Amniotic epithelial cell (primary cell): ENCODE measurements at regions not wholly inside any gene's neighbourhood (a gene's known extent, or its start where the extent isn't known, plus 50 kb on each side); places are given as distances from the start of the nearest gene placed in this dataset.
A peak's percentile ranks its signal among the peaks of the same experiment; 100 is the strongest.

Source experiments
- DNase-seq: peaks from one replicate; pipeline ENCODE4 v3.0.0-alpha.2; 2010; ENCODE audit warnings: low read depth

DNA sequence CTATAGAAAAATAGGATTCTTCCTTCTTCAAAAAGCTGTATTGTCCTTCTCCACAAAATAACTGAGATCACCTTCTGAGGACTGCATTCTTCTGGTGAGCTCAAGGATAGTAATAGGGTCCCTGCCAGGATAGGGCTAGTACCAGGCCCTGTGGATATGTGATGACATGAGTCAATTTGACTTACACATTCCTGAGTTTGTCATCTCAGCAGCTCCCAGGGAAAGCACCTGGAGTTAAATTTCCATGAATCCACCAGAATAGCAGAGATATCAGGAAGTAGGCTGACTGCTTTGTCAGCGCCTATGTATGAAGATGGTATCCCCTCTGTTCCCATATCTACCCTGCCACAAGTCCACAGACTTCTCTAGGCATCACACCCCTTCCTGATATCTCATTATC is 225.8 kb downstream of the PMP22 start:
- no peak for DNase-seq

DNA sequence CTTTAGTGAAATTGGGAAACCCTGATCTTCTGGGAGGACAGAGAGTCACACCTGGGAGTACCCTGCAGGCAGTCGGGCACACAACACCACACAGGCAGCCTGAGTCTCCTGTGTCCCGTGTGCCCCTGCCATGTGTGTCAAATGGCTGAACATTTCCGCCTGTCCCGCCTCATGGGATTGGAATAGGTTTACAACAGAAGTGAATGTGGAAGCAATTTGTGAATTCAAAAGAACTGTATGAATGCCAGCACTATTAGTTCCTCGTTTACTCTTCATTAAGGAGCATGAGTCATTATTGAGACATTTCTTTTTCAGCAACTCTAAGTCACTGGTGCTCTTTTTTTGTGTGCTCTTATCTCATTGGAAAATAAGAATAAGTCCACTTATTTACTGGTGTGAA is 226.5 kb downstream of the PMP22 start:
- DNase-seq = peak; percentile 7

DNA sequence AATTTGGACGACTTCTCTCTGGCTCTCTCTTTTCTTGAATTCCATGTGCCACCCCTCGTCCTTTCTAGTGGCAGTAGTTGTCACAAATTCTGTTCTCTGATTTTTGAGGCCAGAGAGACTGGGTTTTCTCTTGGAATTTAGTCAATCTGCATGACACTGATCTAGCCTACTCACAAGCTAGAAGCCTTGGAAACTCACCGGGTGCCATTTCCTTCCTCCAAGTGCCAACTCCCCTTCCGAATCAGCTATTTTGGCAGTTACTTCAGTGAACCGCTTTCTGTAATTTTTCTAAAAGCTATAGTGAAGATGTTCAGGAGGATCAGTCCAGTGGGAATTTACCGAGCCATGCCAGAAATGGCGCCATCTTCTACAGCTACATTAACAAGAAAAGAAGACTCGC is 228.9 kb downstream of the PMP22 start:
- no peak for DNase-seq

DNA sequence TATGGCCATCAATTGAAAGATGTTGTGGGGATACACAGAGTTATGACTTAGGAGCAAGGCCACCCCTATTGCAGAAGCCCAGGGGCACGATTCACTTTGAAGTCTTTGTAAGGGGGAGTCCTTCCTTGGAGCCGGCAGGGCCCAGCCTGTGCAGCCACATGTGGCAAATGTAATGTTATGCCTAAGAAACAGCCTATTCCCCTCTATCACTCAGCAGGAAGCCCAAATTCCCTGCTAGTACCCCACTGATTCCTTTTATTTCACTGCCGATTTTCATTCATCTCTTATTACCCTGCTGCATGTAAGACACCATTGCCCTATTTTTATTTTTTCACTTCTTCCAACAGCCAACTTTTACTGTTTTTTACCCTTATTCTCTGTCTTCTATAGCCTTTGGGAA is 233.2 kb downstream of the PMP22 start:
- no peak for DNase-seq

DNA sequence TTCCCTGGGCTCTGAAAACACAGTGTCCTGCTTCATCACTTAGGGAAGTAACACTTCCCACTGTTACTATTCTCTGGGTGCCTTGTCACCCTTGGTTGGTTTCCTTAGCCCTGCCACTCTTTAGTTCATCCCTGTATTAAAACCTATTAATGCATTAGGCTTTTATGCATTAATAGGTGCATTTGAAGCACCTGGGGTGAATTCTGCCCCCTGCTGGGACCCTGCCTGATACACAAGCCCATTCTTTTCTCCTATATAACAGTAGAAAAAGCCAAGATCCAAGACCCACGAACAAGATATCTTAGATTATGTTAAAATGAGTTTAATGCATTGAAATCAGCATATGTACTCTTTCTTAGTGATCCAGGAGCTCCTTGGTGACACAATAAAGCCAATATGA is 235.7 kb downstream of the PMP22 start:
- DNase-seq = no peak

DNA sequence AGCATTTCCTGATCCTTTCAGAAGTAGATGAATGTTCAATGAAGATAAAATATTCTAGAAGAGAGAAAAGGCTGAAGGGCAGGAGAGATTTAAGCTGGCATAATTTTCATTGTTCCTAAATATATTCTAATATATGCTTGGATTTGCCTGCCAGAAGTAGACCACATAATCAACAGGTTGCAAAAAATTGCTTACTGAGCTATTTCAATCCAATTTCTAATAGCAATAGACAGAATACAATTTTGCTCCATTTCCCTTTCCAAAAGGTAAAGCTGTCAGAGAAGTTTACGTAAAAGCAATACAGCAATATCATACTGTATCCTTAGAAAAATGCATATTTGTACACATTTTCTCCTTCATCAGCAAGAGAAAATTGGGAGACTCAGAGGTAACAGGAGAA is 237.3 kb downstream of the PMP22 start:
- no peak for DNase-seq

DNA sequence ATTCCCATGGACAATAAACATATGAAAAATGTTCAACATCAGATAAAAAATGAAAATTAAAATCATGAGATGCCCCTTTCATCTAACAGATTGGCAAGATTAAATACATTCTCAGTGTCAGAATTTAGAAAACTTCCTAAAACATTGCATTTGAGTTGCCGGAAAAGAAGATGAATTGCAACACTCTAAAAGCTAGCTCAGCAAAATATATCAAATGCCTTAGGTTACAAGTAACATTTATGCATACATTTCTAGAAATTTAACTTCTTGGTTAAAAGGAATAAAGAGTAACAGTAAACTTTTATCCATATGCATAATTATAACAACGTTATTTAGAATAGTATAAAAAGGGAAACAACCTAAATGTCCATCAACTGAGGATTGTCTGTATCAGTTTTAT is 239.0 kb downstream of the PMP22 start:
- DNase-seq = no peak

DNA sequence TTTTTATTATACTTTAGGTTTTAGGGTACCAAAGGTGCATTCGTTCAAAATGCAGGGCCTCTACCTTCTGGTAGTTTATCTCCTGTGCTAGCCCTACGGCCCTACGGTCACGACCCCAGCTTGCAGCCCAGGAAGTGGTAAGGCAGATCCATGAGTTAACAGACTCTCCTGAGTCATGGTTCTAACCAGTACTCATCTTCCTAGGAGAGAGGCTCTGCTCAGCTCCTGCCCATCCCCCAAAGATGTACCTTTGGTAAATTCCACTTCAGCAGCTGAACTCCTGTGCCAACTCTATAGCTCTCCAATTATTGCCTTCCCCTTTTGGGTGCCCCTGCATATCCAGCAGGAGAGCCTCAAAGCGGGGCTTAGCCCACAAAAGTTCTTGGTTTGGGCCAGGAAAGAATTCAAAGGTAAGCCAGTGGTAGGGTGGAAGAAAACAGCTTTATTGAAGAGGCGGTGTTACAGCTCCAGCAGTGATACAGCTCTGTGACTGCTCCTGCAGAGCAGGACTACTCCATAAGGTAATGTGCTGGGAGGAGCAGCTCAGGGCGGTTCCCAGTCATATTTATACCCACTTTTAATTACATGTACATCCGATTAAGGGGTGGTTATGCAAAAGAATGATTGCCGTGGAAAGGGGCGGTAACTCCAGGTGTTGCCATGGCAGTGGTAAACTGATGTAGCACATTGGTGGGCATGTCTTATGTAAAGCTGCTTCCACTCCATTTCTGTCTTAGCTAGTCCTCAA is 241.4 kb downstream of the PMP22 start:
- no peak for DNase-seq

DNA sequence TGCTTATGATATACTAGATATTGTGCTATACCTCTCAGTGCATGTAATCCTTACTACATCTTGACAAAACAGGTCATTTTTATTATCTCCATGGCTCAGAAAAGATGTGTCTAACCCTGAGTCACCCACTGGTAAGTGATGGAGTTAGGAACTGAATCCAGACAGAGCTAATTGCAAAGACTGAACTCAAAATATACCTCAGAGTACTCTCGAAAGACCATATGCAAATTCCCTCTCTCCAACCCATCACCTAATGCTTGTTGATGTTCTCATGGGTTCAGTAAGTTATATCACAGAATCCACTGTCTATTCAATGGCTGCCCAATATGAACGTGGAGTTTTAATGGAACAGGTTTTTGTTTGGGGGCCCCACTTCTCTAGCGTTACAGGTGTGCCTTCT is 246.0 kb downstream of the PMP22 start:
- DNase-seq = no peak

DNA sequence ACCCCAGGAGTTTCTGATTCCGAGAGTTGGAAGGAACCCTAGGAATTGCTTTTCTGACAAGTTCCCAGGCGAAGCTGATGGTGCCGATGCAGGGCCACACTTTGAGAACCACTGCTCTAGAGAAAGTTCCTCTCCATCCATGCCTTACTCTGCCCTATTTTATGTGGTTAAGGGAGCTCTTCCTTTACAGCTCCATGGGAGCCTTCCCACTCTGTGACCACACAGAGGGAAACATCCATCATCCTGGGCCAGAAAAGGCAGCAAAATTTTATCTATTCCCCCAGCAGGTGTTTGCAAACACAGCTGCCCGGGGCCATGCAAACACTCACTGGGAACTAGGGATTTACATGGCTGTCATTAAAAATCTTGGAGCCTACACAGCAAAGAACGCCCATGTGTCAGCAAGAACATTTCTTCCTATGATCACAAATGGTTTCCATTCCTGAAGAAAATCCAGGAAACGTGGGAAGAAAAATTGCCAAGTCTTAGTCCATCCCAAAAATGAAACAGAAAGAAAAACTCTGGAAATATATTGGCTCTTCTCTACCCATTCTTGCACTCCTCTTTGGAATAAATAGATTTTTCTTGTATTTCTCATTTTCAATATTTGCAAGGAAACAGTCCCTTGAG is 252.7 kb downstream of the PMP22 start:
- DNase-seq = no peak

DNA sequence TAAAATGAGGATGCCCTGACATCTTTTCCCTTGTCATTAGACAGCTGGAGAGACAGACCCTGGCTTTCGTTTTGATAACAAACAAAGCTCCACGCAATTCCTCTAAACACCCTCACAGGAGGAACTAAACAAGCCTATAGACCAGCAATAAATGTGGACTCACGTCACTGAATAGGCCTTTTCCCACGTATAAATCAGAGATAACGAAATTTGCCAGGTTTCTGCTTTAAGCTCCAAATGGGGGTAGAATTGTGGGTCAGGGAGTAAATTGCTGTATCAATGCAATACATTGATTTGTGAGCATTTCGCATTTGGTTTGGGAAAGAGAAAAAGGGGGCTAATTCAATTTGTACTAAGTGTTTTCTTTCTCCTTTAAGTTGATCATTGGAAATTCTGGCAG is 256.0 kb downstream of the PMP22 start:
- no peak for DNase-seq

DNA sequence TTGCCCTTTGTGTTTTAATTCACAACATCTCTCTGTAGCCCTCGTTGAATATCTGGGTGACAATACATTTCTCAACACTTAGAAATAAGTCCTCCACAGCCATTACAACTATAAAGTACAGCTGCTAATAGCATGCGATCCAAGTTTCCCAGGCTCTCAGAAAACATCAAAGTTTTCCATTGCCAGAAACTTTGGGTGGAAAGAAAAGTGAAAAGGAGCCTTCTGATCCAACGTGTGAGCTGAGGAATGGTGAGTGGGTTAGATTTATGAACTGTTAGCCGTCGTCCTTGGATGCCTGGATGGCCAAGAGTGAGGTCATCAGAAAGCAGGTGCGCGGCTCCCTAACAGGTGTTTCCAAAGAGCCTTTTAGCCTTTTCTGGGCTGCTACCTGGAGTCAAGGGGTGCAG is 258.0 kb downstream of the PMP22 start:
- DNase-seq = no peak

DNA sequence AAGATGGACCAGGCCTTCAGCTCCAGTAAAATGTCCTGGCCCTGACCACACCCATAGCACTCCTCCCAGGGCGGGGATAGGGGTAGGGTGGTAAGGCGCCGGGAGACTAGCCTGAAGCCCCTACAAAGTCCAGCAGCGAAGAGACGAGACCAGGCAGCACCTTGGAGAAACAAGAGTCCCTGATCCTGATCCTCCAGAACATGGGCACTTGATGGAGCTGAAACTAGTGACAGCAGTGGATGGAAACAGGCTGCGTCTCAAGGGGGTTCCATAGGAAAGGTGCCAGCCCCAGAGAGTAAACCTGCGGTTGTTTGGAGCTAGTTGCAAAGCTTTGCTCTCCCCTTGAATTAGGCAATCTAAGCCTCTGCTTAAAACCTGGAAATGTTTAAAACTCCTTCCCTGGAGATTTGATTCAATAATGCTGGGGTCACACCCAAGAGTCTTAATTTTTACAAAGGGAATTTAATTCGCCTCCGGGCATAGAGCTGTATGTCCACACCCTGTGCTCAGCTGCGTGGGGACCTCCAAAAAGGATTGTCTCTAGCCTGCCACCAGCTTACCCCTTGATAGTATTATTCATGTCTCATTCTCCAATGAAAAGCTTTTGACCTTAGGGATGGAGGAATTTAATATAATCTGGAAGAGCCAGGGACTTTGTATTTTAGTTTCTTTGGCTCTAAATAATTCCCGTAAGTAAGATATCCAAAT is 258.6 kb downstream of the PMP22 start:
- DNase-seq = no peak

DNA sequence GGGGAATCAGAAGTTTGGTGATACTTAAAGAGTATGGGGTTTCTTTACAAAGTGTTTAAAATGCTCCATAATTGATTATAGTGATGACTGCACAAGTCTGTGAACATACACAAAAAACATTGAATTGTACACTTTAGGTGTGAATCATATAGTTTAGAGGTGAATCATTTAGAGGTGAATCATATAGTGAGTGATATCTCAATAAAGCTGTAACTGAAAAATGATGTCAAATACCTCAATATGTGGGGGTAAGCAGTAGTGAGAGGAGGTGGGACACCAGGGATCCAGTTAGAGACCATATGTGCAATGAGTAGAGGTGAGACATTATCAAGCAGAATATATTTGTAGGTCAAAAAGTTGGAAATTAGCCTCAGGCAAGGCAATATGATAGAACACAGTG is 264.5 kb downstream of the PMP22 start:
- no peak for DNase-seq

DNA sequence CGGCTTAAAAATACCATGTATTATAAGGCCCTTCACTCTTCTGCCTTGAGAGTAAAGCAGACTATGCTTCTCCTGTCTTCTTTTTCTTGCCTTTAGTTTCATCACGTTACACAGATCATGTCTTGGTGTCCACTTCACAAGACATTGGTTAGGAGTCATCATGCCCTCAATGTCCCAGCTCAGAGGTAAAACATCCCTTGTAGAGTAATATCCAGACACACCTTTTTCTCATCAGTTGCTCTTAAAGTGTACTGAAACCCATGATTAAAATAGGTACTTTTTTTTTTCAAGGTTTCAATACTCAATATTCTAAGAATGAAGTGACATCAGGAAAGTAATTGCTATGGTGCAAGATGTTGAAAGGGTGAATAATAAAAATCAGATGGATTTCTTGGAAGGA is 267.8 kb downstream of the PMP22 start:
- no peak for DNase-seq

DNA sequence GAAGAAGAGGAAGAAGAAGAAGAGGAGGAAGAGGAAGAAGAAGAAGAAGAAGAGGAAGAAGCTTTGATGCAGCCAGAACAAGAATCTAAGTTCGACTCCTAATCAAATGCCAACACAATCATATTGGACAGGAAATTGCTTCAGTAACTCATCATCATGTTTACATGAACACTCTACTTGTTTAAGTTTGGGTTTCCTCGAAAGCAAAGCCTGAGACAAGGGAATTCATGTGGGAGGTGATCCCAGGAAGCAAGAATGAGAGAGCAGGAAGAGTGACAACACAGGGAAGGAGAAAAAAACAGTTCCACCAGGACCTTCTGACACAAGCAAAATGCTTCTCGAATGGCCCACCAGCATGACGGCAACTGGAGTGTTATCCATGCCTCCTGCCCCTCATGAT is 279.0 kb downstream of the PMP22 start:
- no peak for DNase-seq

DNA sequence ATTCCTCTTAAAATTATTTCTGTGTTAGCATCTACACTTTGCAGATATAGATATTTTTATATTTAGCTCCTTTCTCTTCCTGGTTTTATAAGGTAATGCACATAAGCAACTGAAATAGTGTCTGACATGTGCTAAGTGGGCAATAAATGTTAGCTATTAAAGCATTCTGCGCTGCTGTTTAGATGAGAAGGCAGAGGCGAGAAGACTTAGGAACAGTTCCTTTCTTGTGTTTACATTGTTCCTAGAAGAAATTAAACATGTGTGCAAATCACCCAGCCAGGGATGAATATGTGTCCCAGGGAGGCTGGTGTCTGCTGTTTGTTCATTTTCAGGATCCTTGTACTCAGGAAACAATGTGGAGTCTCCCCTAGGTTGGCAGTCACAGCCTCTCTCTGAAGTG is 292.3 kb downstream of the PMP22 start:
- DNase-seq = no peak

DNA sequence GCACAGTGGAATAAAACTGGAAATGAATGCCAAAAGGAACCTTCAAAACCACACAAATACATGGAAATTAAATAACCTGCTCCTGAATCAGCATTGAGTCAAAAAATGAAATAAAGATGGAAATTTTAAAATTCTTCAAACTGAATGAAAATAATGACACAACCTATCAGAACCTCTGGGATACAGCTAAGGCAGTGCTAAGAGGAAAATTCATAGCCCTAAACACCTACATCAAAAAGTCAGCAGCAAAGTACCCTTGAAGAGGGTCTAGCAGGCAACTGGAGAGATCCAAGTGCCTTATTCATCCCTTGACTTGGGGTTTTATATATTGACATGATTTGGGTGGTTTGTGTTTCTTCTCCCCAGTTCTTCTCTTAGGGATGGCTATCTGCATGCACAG is 294.1 kb downstream of the PMP22 start:
- DNase-seq = no peak

DNA sequence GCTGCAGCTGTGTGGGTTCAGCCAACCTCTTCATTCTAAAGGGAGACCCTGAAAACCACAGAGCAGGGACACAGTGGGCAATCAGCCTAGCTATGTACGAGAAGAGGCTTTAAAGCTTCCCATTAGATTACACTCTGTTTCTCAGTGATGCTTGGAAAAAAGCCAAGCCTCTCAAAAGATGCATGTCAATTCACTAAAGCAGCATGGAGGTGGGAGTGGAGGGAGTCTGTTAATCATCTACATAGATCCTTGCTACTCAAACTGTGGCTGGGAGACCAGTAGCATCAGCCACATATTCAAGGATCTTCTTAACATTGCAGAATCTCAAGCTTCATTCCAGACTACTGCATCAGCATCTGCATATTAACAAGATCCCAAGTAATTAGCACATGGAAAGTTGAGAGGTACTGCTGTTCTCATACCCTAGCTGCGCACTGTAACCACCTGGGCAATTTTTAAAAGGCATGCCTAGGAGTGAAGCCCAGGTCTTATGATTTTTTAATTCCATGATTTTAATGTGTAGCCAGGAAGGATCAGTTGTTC is 305.9 kb downstream of the PMP22 start:
- DNase-seq = no peak

DNA sequence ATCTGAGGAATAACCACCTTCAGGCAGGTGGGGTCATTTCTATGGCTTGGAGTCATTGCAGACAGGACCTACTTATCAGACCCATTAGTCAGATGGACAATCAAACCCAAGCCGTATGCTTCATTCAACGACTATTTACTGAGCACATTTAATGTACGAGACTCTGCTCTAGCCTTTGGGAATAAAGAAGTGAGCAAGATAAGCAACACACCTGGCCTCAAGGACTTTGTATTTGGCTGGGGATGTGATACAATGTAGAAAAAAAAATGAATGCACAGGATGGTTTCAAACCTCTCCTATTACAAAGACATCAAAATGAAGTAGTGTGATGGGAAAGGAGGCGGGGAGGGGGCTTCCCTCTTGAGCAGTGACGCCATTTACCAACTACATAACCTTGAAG is 311.7 kb downstream of the PMP22 start:
- DNase-seq = no peak

DNA sequence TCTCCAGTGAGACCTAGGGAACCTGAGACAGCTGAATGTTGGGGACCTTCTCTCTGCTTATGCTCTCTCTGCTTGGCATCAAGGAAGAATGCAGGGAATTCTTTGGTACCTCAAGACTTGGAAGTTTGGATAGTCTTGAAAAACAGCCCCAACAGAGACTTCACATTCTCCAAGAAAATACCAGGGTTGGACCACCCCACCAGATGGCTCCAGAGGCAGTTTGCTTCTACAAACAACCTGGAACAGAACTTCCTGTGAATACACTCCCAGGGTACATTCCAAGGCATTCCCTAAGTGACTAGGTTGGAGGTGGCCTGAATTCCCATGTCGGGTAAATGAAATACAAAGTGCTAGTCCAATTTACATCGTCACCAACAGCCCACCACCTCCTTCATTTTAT is 314.4 kb downstream of the PMP22 start:
- DNase-seq = no peak

DNA sequence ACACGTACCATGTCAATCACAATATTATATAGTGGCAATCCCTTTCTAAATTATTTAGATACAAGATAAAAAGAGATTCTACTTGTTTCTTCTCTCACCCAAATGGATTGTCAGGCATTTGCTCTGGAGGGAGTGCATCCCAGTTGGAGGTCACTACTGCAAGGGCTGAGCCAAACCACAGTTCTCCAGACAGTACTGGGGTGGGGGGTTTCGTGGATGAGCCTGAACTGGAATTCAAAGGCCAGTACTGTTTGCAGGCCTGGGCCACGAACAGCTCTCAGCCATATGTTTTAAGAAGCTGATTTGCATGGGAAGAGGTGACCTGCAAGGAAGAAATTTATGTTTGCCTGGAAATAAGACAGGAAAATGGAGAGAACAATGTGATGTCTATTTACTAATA is 314.9 kb downstream of the PMP22 start:
- no peak for DNase-seq

DNA sequence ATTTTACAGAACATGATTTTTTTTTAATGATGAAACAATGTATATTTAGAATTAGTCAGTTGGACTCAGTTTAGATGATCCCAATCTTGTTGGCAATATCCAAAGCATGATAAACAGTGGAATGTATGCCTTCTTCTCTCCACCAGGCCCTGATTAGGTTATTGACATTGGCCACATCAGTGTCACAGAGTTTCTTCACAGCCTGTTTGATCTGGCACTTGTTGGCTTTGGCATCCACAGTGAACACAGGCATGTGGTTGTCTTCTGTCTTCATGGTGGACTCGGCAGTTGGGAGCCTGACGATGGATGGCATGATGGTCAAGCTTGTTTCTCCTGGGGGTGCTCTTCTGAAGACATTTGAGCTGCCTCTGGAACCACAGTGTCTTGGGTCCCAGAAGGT is 317.5 kb downstream of the PMP22 start:
- no peak for DNase-seq
